GM21528 (cell line): ENCODE measurements at regions not wholly inside any gene's neighbourhood (a gene's known extent, or its start where the extent isn't known, plus 50 kb on each side); places are given as distances from the start of the nearest gene placed in this dataset.
"Not testable (repeated sequence)": the region's sequence is repeated elsewhere in the genome, so short reads cannot be mapped to it uniquely, and the experiment has no call there.

ENCODE experiments used
- ATAC-seq: cut with Tn5 transposase; IDR thresholded peaks from one replicate; pipeline ENCODE4 v1.9.1; 2021; ENCODE audit warnings: mild to moderate bottlenecking, moderate library complexity; ENCODE audit not compliant: unreplicated experiment, low FRiP score

GRCh38 chr9:27800692-27801370 lies 227.6 kb upstream of the C9orf72 start:
- no peak for ATAC-seq

- ATAC-seq, result no peak
Measured at GRCh38 chr9:27801545-27801944, 228.3 kb upstream of the C9orf72 start.

GRCh38 chr9:27802418-27802817 lies 229.1 kb upstream of the C9orf72 start:
- no peak for ATAC-seq

GRCh38 chr9:27808864-27809263 lies 235.6 kb upstream of the C9orf72 start:
- ATAC-seq, result no peak

- ATAC-seq, result no peak
Measured at GRCh38 chr9:27817747-27818146, 244.5 kb upstream of the C9orf72 start.

GRCh38 chr9:27818348-27818747 lies 245.1 kb upstream of the C9orf72 start:
- ATAC-seq, result no peak

GRCh38 chr9:27828908-27829307 lies 255.6 kb upstream of the C9orf72 start:
- no peak for ATAC-seq

- ATAC-seq, result no peak
Measured at GRCh38 chr9:27829621-27830020, 256.3 kb upstream of the C9orf72 start.

GRCh38 chr9:27832108-27832507 lies 258.8 kb upstream of the C9orf72 start:
- ATAC-seq, result not testable (repeated sequence)

- ATAC-seq, result no peak
Measured at GRCh38 chr9:27835286-27835685, 262.0 kb upstream of the C9orf72 start.

- no peak for ATAC-seq
Measured at GRCh38 chr9:27835746-27836145, 262.5 kb upstream of the C9orf72 start.

GRCh38 chr9:27836661-27837401 lies 263.6 kb upstream of the C9orf72 start:
- no peak for ATAC-seq

GRCh38 chr9:27838876-27839275 lies 265.6 kb upstream of the C9orf72 start:
- no peak for ATAC-seq

- not testable (repeated sequence) for ATAC-seq
Measured at GRCh38 chr9:27839767-27840166, 266.5 kb upstream of the C9orf72 start.

- no peak for ATAC-seq
Measured at GRCh38 chr9:27844797-27845196, 271.5 kb upstream of the C9orf72 start.

- ATAC-seq, result no peak
Measured at GRCh38 chr9:27847380-27847779, 274.1 kb upstream of the C9orf72 start.

GRCh38 chr9:27847818-27848217 lies 274.5 kb upstream of the C9orf72 start:
- no peak for ATAC-seq

- no peak for ATAC-seq
Measured at GRCh38 chr9:27848315-27848714, 275.0 kb upstream of the C9orf72 start.

GRCh38 chr9:27851858-27852257 lies 278.6 kb upstream of the C9orf72 start:
- no peak for ATAC-seq

- ATAC-seq, result no peak
Measured at GRCh38 chr9:27853529-27853928, 280.2 kb upstream of the C9orf72 start.

- ATAC-seq, result no peak
Measured at GRCh38 chr9:27856054-27856453, 282.8 kb upstream of the C9orf72 start.

GRCh38 chr9:27856748-27857147 lies 283.5 kb upstream of the C9orf72 start:
- no peak for ATAC-seq
